ENCODE measurements at regions not wholly inside any gene's neighbourhood (a gene's known extent, or its start where the extent isn't known, plus 50 kb on each side); places are given as distances from the start of the nearest gene placed in this dataset.

GRCh38 chr2:238649936-238650518, 197.9 kb upstream of the TWIST2 start:
- Histone ChIP-seq H3F3A (replicated peaks; ENCODE audit: insufficient read depth) (peaks cover 2% of the 10 kb centered on the region), H3K79me2 (ENCODE audit: insufficient read depth) (no peaks in the 10 kb centered on the region), H3K9me2 (no peaks in the 10 kb centered on the region), H3K9me3 (no peaks in the 10 kb centered on the region), H3K9ac (no peak overlapping the region), H4K20me1 (ENCODE audit: insufficient read depth) (no peaks in the 10 kb centered on the region), H2AFZ (ENCODE audit: low read depth) (no peak overlapping the region), H3K36me3 (replicated peaks in 1 of 2; ENCODE audit: control insufficient read depth in 1 of 2, insufficient read depth in 2 of 2, low read length in 1 of 2) (no peaks in the 10 kb centered on the region), H3K27me3 (ENCODE audit: insufficient read depth) (no peaks in the 10 kb centered on the region), H3K27ac (ENCODE audit: low read depth in 2 of 2, low read length in 1 of 2) (no peak overlapping the region), H3K4me2 (no peak overlapping the region), H3K4me3 (ENCODE audit: low read depth in 2 of 2, low read length in 1 of 2) (no peak overlapping the region), H3K4me1 (ENCODE audit: control insufficient read depth in 1 of 2, insufficient read depth in 2 of 2, low read depth in 1 of 2, low read length in 1 of 2) (peaks cover 0 to 6% of the 10 kb centered on the region in 2 experiments; a peak in 1 of 4 replicates)
- no peak for DNase-seq
- CTCF ChIA-PET: no interaction called here
- POLR2A ChIA-PET: no interaction called here
- 91% methylated on average over 6 of the region's 10 CpGs for WGBS (ENCODE audit: low lambda C conversion rate)
- TF ChIP-seq FOSL2 (IDR thresholded peaks at IDR 0.05; ENCODE audit: borderline replicate concordance, low read depth) (no peak), JUND (IDR thresholded peaks at IDR 0.05) (no peak), GABPA (IDR thresholded peaks at IDR 0.05; ENCODE audit: low read depth) (no peak), RFX5 (IDR thresholded peaks at IDR 0.05; ENCODE audit: low read length) (no peak), RXRA (IDR thresholded peaks at IDR 0.05; ENCODE audit: borderline replicate concordance, low read depth) (no peak), CHD2 (IDR thresholded peaks at IDR 0.05; ENCODE audit: low read length, partially characterized antibody) (no peak), SMC3 (IDR thresholded peaks at IDR 0.05; ENCODE audit: low read depth, low read length) (no peak), POLR2AphosphoS5 (IDR thresholded peaks at IDR 0.05; ENCODE audit: low read depth, low read length) (no peak), IRF3 (IDR thresholded peaks at IDR 0.05; ENCODE audit: low read depth, low read length) (no peak), FOXJ3 (CRISPR knock-in tag; IDR thresholded peaks at IDR 0.05) (no peak), YY1 (IDR thresholded peaks at IDR 0.05; ENCODE audit: low read depth) (no peak), CTCF (IDR thresholded peaks at IDR 0.05) (no peak), GATA2 (CRISPR knock-in tag; IDR thresholded peaks at IDR 0.05) (no peak)

- peaks cover 0 to 6% of the 10 kb centered on the region in 2 experiments; a peak in 1 of 4 replicates for H3K4me1 ChIP-seq (ENCODE audit: control insufficient read depth in 1 of 2, insufficient read depth in 2 of 2, low read depth in 1 of 2, low read length in 1 of 2)
- H3K27ac ChIP-seq (ENCODE audit: low read depth in 2 of 2, low read length in 1 of 2): no peak overlapping the region
- ChIA-PET POLR2A (no interaction called here), CTCF (no interaction called here)
- no peak for DNase-seq
- 59% methylated on average over 3 of the region's 5 CpGs for WGBS (ENCODE audit: low lambda C conversion rate)
- H2AFZ ChIP-seq (ENCODE audit: low read depth): no peak overlapping the region
- no peak overlapping the region for H3K9ac ChIP-seq
- no peak overlapping the region for H3K4me3 ChIP-seq (ENCODE audit: low read depth in 2 of 2, low read length in 1 of 2)
- H4K20me1 ChIP-seq (ENCODE audit: insufficient read depth): no peaks in the 10 kb centered on the region
- no peaks in the 10 kb centered on the region for H3K9me3 ChIP-seq
- no peaks in the 10 kb centered on the region for H3K9me2 ChIP-seq
- H3K27me3 ChIP-seq (ENCODE audit: insufficient read depth): no peaks in the 10 kb centered on the region
- no peaks in the 10 kb centered on the region for H3F3A ChIP-seq (replicated peaks; ENCODE audit: insufficient read depth)
- TF ChIP-seq SMC3 (IDR thresholded peaks at IDR 0.05; ENCODE audit: low read depth, low read length) (no peak), MEF2A (IDR thresholded peaks at IDR 0.05; ENCODE audit: borderline replicate concordance, low read depth) (no peak), MXI1 (IDR thresholded peaks at IDR 0.05; ENCODE audit: low read depth, low read length) (no peak), TEAD4 (IDR thresholded peaks at IDR 0.05; ENCODE audit: borderline replicate concordance, insufficient read depth) (no peak), ELF1 (IDR thresholded peaks at IDR 0.05) (no peak), MAX (IDR thresholded peaks at IDR 0.05; ENCODE audit: low read depth) (no peak), REST (IDR thresholded peaks at IDR 0.05; ENCODE audit: low read depth, low read length) (no peak), RCOR1 (IDR thresholded peaks at IDR 0.05; ENCODE audit: low read length) (no peak), CHD2 (IDR thresholded peaks at IDR 0.05; ENCODE audit: low read length, partially characterized antibody) (no peak), USF2 (IDR thresholded peaks at IDR 0.05; ENCODE audit: borderline replicate concordance, low read depth, low read length) (no peak)
- no peak overlapping the region for H3K4me2 ChIP-seq
- H3K79me2 ChIP-seq (ENCODE audit: insufficient read depth): no peaks in the 10 kb centered on the region
- no peaks in the 10 kb centered on the region for H3K36me3 ChIP-seq (replicated peaks in 1 of 2; ENCODE audit: control insufficient read depth in 1 of 2, insufficient read depth in 2 of 2, low read length in 1 of 2)
Observed at GRCh38 chr2:238650536-238650935, 197.3 kb upstream of the TWIST2 start.

All from SK-N-SH (cell line).